Embryonic facial prominence (tissue), 1 donor: ENCODE measurements at regions not wholly inside any gene's neighbourhood (a gene's known extent, or its start where the extent isn't known, plus 50 kb on each side); places are given as distances from the start of the nearest gene placed in this dataset.

Source experiments
- DNase-seq: peaks from one replicate; pipeline ENCODE4 v3.0.0-alpha.2; 2016; ENCODE audit errors: extremely low spot score

- no peak for DNase-seq
These were observed 294.7 kb upstream of the PITRM1 start for GRCh38 chr10:3467052-3467951.

DNA sequence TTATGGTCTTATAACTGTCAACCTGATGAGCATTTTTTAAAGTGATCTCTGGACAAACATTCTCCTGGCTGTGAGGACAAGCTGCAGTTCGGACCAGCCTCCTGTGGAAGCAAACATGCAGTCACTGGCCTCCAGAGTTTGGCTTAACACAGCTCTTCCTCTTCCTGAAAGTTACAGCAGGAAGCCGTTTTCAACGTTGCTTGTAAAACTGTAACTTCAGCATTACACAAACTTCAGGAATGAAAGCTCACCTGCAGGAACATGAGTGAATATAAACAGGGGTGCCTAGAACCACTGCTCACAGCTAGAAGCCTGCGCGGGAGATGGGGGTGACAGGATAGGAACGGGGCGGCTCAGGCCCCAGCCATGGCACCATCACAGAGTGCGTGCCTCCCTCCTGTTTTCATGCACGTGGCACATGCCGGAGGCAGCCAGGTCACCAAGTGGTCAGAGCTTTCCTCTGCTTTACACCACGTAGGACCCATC lies 292.9 kb upstream of the PITRM1 start:
- no peak for DNase-seq

DNA sequence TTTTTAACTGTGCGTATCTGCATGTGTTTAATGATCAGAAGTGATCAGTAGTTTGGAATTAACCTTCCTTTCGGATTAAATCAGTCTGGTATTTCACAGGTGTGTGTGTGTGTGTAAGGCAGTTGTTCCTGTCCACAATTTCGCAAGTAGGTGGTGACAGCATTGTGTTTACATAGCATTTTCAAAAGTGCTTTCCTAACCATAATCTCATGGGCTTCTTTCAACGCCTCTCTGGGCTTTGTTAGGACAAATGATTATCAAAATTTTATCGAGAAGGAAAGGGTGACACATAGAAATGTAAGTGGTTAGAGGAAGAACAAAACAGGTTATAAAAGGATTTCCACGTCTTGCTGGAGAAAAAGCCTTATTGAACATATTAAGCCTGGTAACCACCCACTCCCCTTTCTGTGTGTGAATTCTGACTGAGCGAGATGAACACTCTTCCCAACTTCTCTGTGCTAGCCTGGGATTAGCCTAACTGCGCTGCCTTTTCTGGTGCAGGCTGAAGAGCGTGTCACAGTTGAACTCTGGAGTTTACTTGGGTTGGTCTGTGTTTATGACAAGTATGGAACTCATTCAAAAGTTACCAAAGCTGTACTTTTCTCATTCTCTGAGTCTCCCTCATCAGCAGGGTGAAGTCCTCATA lies 292.3 kb upstream of the PITRM1 start:
- DNase-seq, result no peak

DNA sequence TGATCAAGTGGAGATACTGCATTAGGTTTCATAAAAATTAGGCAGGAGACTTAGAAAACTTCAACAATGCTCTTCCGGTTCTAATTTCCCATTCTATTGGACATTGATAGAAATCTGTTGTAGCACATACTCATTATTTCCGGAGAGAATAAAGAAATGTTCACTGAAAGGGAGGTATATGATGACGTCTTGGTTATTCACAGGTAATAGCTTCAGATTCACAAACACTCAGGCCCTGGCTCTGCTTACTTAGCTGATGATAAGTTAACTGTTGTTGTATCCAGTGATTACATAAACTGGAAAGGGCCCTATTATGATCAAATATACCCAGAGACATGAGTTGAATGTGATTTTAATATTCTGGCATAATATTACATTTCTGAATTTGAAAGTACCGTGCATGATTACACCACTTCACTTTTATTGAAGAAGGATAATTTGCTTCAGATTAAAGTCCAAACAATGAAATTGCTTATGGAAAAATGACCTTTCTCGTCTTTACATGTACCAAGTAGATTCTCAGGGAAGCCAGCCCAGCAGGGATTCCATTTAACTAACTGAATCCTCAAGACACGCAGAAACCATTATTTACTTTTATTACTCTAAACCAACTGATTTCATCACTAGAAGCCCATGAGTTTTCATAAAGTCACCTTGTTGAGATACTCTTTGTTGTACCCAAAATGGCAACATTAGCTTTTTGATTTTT lies 288.0 kb upstream of the PITRM1 start:
- DNase-seq, result no peak

GRCh38 chr10:3455385-3456334 lies 283.1 kb upstream of the PITRM1 start:
- DNase-seq, result no peak

GRCh38 chr10:3452683-3453361 lies 280.2 kb upstream of the PITRM1 start:
- DNase-seq, result no peak

GRCh38 chr10:3452173-3452626 lies 279.6 kb upstream of the PITRM1 start:
- DNase-seq, result no peak

DNA sequence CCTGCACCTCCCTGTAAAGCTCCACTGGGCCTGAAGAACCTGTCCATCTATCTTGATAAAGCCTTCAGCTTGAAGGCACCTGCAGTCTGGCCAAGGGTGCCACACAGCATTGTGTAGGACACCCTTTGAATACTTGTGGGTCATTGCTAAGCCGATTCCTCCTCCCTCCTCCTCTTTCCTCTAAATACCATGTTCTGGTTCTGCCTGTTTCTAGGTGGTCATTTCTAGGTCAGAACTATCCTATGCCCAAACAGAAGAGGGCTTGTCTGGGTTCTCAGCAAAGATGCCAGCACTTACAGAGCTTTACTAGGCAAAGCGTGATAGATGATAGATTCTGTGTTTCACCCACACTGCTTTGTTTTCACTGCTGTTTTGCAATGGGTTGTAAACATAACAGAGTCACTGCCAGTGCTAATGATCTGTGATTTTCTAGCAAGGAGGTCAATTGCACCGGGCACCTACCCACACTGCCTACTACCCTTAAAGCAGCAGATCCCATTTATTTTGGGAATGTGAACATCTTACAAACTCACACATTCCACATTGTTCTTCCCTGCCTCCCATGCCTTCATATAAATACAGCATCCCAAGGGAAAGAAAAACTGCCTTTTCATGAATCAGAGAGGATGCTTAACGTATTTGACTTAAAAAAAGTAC lies 279.1 kb upstream of the PITRM1 start:
- no peak for DNase-seq

DNA sequence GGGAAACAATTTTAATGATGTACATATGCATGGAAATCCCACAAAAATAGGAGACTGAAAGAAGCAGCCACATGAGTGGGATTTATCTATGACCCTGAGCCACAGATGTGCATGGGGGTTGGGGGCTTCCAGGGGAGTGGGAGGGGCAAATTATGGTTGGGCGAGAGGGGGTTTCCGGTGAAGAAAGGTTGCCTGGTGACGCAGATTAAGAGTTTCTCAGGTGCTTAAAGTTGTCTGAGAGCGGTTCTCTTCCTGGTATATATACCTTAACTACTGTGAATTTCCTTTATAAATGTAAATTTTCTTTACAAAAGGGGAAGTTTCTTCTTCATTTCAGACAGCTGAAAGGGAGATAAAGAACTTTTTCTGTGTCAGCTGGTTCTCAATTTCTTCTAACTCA lies 273.6 kb upstream of the PITRM1 start:
- DNase-seq, result no peak

- DNase-seq, result no peak
These were observed 273.1 kb upstream of the PITRM1 start for GRCh38 chr10:3445648-3446047.

- no peak for DNase-seq
These were observed 269.9 kb upstream of the PITRM1 start for GRCh38 chr10:3442451-3442990.

- no peak for DNase-seq
These were observed 266.6 kb upstream of the PITRM1 start for GRCh38 chr10:3439183-3439582.

- DNase-seq, result no peak
These were observed 266.0 kb upstream of the PITRM1 start for GRCh38 chr10:3438606-3439005.

DNA sequence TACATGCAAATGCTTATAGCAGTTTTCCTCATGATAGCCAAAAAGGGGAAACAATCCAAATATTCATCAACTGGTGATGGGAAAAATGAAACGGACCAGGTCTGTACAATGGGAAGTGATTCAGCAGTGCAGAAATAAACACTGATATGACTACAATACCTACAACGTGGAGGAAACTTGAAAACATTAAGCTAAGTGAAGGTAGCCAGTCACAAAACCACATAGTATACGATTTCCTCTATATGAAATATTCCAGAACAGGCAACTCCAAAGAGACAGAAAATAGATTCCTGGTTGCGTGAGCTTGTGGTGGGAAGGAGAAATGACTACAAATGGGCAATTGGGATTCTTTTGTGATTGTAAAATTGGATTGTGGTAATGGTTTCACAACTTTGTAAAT lies 263.1 kb upstream of the PITRM1 start:
- DNase-seq, result no peak

DNA sequence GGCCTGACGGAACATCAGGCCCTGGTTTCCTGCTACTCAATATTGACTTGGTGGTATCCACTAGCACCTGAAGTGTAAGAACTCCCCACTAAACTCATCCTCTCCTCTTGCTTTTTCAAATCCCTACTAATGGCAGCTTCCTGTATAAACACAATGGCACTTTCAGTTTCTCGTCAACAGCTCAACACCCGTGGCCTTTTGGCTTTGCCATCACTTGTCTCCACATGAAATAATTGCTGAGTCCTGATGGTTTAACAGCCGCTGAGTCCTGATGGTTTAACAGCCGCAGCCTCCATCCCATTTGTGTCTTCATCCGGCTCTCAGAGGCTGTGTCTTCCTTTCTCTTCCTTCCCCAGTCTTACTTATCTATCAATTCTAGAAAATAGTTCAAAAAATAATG lies 261.4 kb upstream of the PITRM1 start:
- no peak for DNase-seq

GRCh38 chr10:3433131-3433530 lies 260.5 kb upstream of the PITRM1 start:
- no peak for DNase-seq

DNA sequence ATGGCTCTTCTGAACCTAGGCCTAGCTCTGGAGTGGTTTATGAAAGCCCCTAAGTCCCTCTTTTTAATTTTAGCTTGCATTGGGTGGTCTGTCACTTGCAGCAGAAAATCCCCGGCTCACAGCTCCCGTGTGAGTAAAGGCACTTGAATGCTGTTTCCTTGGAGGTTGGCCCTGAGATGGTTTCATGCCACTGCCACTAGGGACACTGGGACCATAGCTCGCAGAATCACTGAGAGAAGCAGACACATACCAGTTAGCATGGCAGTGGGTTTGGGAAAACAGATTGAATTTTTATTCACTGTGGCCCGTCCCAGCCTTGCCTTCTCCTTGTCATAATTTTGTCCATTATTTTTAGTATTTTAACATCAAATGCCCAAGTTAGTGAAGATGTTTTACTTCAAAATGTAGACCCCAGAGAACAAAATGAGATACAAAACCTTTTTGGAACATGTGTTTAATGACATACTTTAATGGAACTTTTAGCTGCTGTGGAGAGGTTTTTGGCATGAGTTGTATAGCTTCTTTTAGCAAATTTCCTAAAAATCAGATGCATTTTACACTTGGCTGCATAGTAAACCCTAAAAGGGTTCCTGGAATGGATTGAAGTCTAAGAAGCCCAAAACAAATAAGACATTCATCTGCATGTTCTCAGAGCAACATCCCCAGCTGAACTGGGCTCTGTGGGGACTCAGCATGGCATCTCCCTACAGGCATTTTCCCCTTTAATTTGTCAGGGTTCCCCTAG lies 259.7 kb upstream of the PITRM1 start:
- DNase-seq, result no peak

DNA sequence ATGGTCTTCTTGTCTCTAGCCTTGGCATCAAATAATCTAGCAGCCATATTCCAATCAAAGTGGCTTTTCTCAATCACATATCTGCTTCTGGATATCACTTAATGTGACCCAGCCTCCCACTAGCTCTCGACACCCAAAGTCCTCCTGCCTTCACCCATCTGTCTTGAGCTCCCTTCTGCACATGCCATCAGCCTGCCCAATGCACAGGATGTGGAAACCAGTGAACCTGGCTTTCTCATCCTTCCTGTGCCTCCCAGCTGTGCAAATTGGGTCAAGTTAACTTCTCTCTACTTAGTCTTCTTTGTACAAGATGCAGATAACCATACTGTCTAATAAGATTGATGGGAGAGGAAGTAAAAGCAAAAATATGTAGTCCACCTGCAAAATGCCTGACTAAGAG lies 257.9 kb upstream of the PITRM1 start:
- no peak for DNase-seq

DNA sequence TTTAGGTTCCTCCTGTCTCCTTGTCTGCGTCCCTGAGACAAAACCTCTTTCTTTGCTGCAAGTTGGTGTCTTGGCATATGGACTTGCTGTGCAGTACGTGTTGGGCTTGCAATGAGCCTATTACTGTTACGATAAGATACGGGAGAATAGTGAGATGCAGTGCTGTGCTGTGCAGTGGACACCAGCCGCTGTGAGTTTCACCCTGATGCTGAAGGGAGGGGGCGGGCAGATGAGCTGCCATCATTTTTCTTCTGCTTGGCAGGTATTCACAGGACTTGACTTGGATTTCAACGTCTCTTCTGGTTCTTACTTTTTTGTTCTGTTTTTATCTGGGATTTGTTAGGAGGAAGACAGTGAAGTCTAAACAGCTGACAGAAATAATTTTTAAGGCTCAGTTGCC lies 257.1 kb upstream of the PITRM1 start:
- no peak for DNase-seq
